ENCODE measurements at regions not wholly inside any gene's neighbourhood (a gene's known extent, or its start where the extent isn't known, plus 50 kb on each side); places are given as distances from the start of the nearest gene placed in this dataset.

DNA sequence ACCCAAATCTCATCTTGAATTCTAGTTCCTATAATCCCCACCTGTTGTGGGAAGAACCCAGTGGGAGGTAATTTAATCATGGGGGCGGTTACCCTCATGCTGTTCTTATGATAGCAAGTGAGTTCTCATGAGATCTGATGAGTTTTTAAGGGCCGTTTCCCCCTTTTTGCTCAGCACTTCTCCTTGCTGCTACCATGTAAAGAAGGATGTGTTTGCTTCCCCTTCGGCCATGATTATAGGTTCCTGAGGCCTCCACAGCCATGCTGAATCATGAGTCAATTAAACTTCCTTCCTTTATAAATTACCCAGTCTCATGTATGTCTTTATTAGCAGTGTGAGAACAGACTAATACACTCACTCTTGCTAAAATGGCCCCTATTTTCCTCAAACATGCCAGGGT, 374.7 kb downstream of the TUSC7 start:
- no peak for ATAC-seq (ENCODE audit: insufficient read depth, low read depth)
- Histone ChIP-seq H3K27ac (ENCODE audit: low read length) (no peak overlapping the region), H3K4me3 (ENCODE audit: low read depth in 1 of 2, low read length in 2 of 2) (no peak overlapping the region), H3K9ac (ENCODE audit: low read depth, low read length) (no peak overlapping the region), H2AFZ (ENCODE audit: low read depth, low read length) (no peak overlapping the region), H3K4me2 (ENCODE audit: insufficient read depth, low read length) (no peak overlapping the region), H3K9me3 (ENCODE audit: insufficient read depth, low read length, severe bottlenecking) (no peaks in the 10 kb centered on the region), H3K27me3 (ENCODE audit: insufficient read depth, low read length, poor library complexity) (no peaks in the 10 kb centered on the region), H4K20me1 (ENCODE audit: insufficient read depth, low read length) (no peaks in the 10 kb centered on the region), H3K79me2 (ENCODE audit: insufficient read depth, low read length) (no peaks in the 10 kb centered on the region), H3K4me1 (ENCODE audit: insufficient read depth, low read length) (no peaks in the 10 kb centered on the region), H3K36me3 (ENCODE audit: insufficient read depth, low read length) (no peaks in the 10 kb centered on the region)
- DNase-seq: no peak
- TF ChIP-seq, protein P1, sequence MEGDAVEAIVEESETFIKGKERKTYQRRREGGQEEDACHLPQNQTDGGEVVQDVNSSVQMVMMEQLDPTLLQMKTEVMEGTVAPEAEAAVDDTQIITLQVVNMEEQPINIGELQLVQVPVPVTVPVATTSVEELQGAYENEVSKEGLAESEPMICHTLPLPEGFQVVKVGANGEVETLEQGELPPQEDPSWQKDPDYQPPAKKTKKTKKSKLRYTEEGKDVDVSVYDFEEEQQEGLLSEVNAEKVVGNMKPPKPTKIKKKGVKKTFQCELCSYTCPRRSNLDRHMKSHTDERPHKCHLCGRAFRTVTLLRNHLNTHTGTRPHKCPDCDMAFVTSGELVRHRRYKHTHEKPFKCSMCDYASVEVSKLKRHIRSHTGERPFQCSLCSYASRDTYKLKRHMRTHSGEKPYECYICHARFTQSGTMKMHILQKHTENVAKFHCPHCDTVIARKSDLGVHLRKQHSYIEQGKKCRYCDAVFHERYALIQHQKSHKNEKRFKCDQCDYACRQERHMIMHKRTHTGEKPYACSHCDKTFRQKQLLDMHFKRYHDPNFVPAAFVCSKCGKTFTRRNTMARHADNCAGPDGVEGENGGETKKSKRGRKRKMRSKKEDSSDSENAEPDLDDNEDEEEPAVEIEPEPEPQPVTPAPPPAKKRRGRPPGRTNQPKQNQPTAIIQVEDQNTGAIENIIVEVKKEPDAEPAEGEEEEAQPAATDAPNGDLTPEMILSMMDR (IDR thresholded peaks at IDR 0.05; ENCODE audit: borderline replicate concordance, extremely low read depth, low read length, poor library complexity, severe bottlenecking): no peak
- TF ChIP-seq EZH2 (IDR thresholded peaks at IDR 0.05; ENCODE audit: borderline replicate concordance, low read depth, low read length, severe bottlenecking): no peak

DNA sequence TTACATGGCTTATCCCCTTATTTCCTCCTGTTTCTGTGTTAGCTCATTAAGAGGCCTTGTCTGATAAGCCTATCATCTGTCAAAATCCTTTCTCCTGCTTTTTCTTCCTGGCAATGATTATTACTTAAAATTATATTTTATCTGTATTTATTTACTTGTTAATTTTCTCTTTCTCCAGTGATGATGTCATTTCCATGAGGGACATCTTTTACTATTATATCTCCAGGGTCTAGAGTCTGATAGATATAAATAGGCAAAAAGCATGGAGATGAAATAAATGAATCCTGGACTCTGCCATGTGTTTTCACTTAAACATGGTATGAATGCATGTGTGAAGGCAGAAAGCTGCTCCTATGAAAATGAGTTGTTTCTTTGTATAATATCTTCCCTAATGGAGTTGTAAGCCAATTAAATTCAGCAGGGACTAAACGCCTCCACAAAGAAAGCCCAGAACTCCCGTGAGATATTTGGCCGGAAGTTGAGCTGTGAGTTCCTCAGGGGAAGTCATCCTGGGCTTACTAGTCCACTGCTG, 375.2 kb downstream of the TUSC7 start:
- no peak for DNase-seq
- ATAC-seq (ENCODE audit: insufficient read depth, low read depth): no peak
- TF ChIP-seq, protein P1 (IDR thresholded peaks at IDR 0.05; ENCODE audit: borderline replicate concordance, extremely low read depth, low read length, poor library complexity, severe bottlenecking): no peak
- no peak for TF ChIP-seq EZH2 (IDR thresholded peaks at IDR 0.05; ENCODE audit: borderline replicate concordance, low read depth, low read length, severe bottlenecking)
- H3K9me3 ChIP-seq (ENCODE audit: insufficient read depth, low read length, severe bottlenecking): no peaks in the 10 kb centered on the region
- no peak overlapping the region for H2AFZ ChIP-seq (ENCODE audit: low read depth, low read length)
- no peaks in the 10 kb centered on the region for H3K79me2 ChIP-seq (ENCODE audit: insufficient read depth, low read length)
- H3K9ac ChIP-seq (ENCODE audit: low read depth, low read length): no peak overlapping the region
- no peaks in the 10 kb centered on the region for H4K20me1 ChIP-seq (ENCODE audit: insufficient read depth, low read length)
- H3K4me3 ChIP-seq (ENCODE audit: low read depth in 1 of 2, low read length in 2 of 2): no peak overlapping the region
- H3K27me3 ChIP-seq (ENCODE audit: insufficient read depth, low read length, poor library complexity): no peaks in the 10 kb centered on the region
- no peak overlapping the region for H3K27ac ChIP-seq (ENCODE audit: low read length)
- no peak overlapping the region for H3K4me2 ChIP-seq (ENCODE audit: insufficient read depth, low read length)
- H3K4me1 ChIP-seq (ENCODE audit: insufficient read depth, low read length): no peaks in the 10 kb centered on the region
- H3K36me3 ChIP-seq (ENCODE audit: insufficient read depth, low read length): no peaks in the 10 kb centered on the region

DNA sequence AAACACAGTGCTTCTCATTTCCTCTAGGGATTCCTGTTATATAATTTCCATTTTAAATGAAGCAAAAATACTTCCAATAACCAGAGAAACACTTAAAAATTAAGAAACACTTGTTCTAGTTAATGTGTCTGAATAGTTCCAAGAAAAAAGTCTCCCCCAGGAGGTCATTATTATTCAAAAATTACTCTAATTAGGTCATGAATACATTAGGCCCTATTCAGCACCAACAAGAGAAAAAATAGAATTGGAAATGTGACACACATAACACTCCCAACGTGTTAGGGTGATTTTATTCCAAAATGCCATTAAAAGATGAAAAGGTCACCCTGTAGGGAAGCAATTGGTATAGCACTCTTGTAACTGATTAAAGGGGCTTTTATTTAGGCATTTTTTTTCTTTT, 382.1 kb downstream of the TUSC7 start:
- H3K4me2 ChIP-seq (ENCODE audit: insufficient read depth, low read length): no peak overlapping the region
- no peak overlapping the region for H3K4me3 ChIP-seq (ENCODE audit: low read depth in 1 of 2, low read length in 2 of 2)
- TF ChIP-seq EZH2 (IDR thresholded peaks at IDR 0.05; ENCODE audit: borderline replicate concordance, low read depth, low read length, severe bottlenecking): no peak
- TF ChIP-seq, protein P1 (IDR thresholded peaks at IDR 0.05; ENCODE audit: borderline replicate concordance, extremely low read depth, low read length, poor library complexity, severe bottlenecking): no peak
- no peaks in the 10 kb centered on the region for H4K20me1 ChIP-seq (ENCODE audit: insufficient read depth, low read length)
- no peaks in the 10 kb centered on the region for H3K27me3 ChIP-seq (ENCODE audit: insufficient read depth, low read length, poor library complexity)
- H3K9me3 ChIP-seq (ENCODE audit: insufficient read depth, low read length, severe bottlenecking): no peaks in the 10 kb centered on the region
- no peak overlapping the region for H3K9ac ChIP-seq (ENCODE audit: low read depth, low read length)
- no peaks in the 10 kb centered on the region for H3K79me2 ChIP-seq (ENCODE audit: insufficient read depth, low read length)
- ATAC-seq (ENCODE audit: insufficient read depth, low read depth) (no peak), DNase-seq (no peak)
- H3K36me3 ChIP-seq (ENCODE audit: insufficient read depth, low read length): no peaks in the 10 kb centered on the region
- no peak overlapping the region for H2AFZ ChIP-seq (ENCODE audit: low read depth, low read length)
- H3K27ac ChIP-seq (ENCODE audit: low read length): no peak overlapping the region
- H3K4me1 ChIP-seq (ENCODE audit: insufficient read depth, low read length): no peaks in the 10 kb centered on the region

DNA sequence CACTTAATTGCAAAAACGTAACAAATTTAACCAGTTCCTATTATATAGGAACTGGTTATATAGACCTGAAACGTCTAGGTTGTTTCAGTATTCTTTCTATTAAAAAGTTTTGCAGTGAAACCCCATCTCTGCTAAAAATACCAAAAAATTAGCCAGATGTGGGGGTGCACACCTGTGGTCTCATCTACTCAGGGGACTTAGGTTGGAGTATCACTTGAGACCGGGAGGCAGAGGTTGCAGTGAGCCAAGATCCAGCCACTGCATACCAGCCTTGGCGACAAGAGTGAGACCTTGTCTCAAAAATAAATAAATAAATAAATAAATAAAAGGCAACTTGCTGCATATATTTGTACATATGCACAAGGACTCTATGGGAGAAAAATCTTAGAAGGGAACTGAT, 387.0 kb downstream of the TUSC7 start:
- no peaks in the 10 kb centered on the region for H3K79me2 ChIP-seq (ENCODE audit: insufficient read depth, low read length)
- H2AFZ ChIP-seq (ENCODE audit: low read depth, low read length): no peak overlapping the region
- no peaks in the 10 kb centered on the region for H3K36me3 ChIP-seq (ENCODE audit: insufficient read depth, low read length)
- H3K4me1 ChIP-seq (ENCODE audit: insufficient read depth, low read length): no peaks in the 10 kb centered on the region
- no peak overlapping the region for H3K9ac ChIP-seq (ENCODE audit: low read depth, low read length)
- H3K9me3 ChIP-seq (ENCODE audit: insufficient read depth, low read length, severe bottlenecking): no peaks in the 10 kb centered on the region
- no peak for DNase-seq
- no peak overlapping the region for H3K4me3 ChIP-seq (ENCODE audit: low read depth in 1 of 2, low read length in 2 of 2)
- H3K27me3 ChIP-seq (ENCODE audit: insufficient read depth, low read length, poor library complexity): no peaks in the 10 kb centered on the region
- H3K27ac ChIP-seq (ENCODE audit: low read length): no peak overlapping the region
- H4K20me1 ChIP-seq (ENCODE audit: insufficient read depth, low read length): no peaks in the 10 kb centered on the region
- TF ChIP-seq, protein P1 (IDR thresholded peaks at IDR 0.05; ENCODE audit: borderline replicate concordance, extremely low read depth, low read length, poor library complexity, severe bottlenecking): no peak
- no peak for TF ChIP-seq EZH2 (IDR thresholded peaks at IDR 0.05; ENCODE audit: borderline replicate concordance, low read depth, low read length, severe bottlenecking)
- H3K4me2 ChIP-seq (ENCODE audit: insufficient read depth, low read length): no peak overlapping the region
- no peak for ATAC-seq (ENCODE audit: insufficient read depth, low read depth)
